Esophagus muscularis mucosa (tissue), 4 donors: ENCODE measurements at regions not wholly inside any gene's neighbourhood (a gene's known extent, or its start where the extent isn't known, plus 50 kb on each side); places are given as distances from the start of the nearest gene placed in this dataset.

Experiments
- DNase-seq: peaks from one replicate; pipeline ENCODE4 v3.0.0-alpha.2; 2017; ENCODE audit errors: extremely low spot score
- H3K27ac ChIP-seq, 4 donors: fragments of 200-600 bp; sonication (generic); replicated peaks in 1 of 4; 1 replicate in 3 of 4; 2 replicates in 1 of 4; pipeline ENCODE4 v1.5.1; 2016 to 2019; ENCODE audit warnings: mild to moderate bottlenecking in 1 of 4
- H3K27me3 ChIP-seq, 4 donors: fragments of 200-600 bp; sonication (generic); one replicate each; pipeline versions ENCODE4 v1.5.1 to v1.6.0; 2016 to 2019
- H3K36me3 ChIP-seq, 4 donors: fragments of 200-600 bp; sonication (generic); one replicate each; pipeline ENCODE4 v1.5.1; 2016 to 2019
- H3K4me1 ChIP-seq, 4 donors: fragments of 200-600 bp; sonication (generic); one replicate each; pipeline ENCODE4 v1.5.1; 2016 to 2019
- H3K4me3 ChIP-seq, 4 donors: fragments of 200-600 bp; sonication (generic); 1 replicate in 2 of 4; 2 replicates in 2 of 4; pipeline ENCODE4 v1.5.1; 2016 to 2019; ENCODE audit warnings: mild to moderate bottlenecking in 4 of 4, moderate library complexity in 1 of 4
- H3K9me3 ChIP-seq, 4 donors: fragments of 200-600 bp; sonication (generic); 1 replicate in 3 of 4; 2 replicates in 1 of 4; pipeline ENCODE4 v1.5.1; 2016 to 2019
- EP300 ChIP-seq: sonication (generic); formaldehyde crosslinking; IDR thresholded peaks from one replicate; pipeline ENCODE4 v1.6.1; 2017; ENCODE audit warnings: antibody characterized with exemption
- POLR2A ChIP-seq: fragments of 450-650 bp; IDR thresholded peaks from one replicate; pipeline ENCODE4 v1.6.1; 2017; ENCODE audit warnings: antibody characterized with exemption, moderate library complexity, mild to moderate bottlenecking, low read depth
- POLR2AphosphoS5 ChIP-seq, 2 donors: sonication (generic); formaldehyde crosslinking; IDR thresholded peaks; one replicate each; pipeline ENCODE4 v1.6.1; 2017; ENCODE audit warnings: antibody characterized with exemption in 2 of 2
- WGBS: methylation state at CpG from one replicate; pipeline ENCODE4 v1.1.5; 2018; 5-methylcytosine and 5-hydroxymethylcytosine counted together
- intact Hi-C: fragments of 100-400 bp; cut with DNase I; formaldehyde crosslinking; loops from one replicate; pipeline ENCODE4 v1.15.1; 2023
- TF ChIP-seq, protein P1 (sequence below), 3 experiments: fragments of 200-600 bp in 2 of 3; fragments of 450-650 bp in 1 of 3; sonication (generic) in 2 of 3; IDR thresholded peaks; one replicate each; pipeline ENCODE4 v1.5.1; 2017 to 2019; ENCODE audit warnings: antibody characterized with exemption in 3 of 3, mild to moderate bottlenecking in 2 of 3, moderate library complexity in 1 of 3

DNA sequence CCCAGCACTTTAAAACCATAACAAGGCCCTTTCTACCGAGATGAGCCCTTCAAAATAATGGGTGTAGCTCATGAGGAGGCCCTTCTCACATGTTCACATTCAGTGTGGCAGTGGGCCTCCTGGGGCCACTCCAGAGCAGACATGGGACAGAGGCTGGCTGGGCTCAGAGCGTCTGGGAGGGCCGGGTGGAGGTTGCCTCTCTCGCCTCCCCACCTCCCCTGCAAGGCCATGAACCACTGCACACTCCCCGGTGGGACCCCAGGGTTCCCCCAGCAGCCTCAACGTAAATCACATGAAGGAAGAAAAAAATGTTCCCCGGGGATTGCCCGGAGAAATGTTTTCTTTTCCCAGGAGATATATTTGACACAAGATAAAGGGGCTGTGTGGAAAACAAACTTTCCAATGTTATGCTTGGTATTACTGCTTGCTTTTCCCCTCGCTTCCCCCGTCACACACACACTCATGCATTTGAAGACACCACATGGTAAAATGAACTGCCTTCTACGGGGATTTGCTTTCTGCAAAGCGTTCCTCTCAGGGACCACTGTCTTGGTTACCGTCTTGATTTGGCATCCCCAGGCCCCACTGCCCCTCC is 190.7 kb upstream of the CCND2 start:
- no peak for DNase-seq
- Histone ChIP-seq H3K36me3 (no peaks in the 10 kb centered on the region), H3K27me3 (peaks cover 0 to 11% (median 0%) of the 10 kb centered on the region in 4 donors), H3K27ac (no peak overlapping the region), H3K9me3 (no peaks in the 10 kb centered on the region), H3K4me1 (no peaks in the 10 kb centered on the region), H3K4me3 (no peak overlapping the region)
- TF ChIP-seq EP300 (no peak), POLR2A (no peak)
- TF ChIP-seq, protein P1, sequence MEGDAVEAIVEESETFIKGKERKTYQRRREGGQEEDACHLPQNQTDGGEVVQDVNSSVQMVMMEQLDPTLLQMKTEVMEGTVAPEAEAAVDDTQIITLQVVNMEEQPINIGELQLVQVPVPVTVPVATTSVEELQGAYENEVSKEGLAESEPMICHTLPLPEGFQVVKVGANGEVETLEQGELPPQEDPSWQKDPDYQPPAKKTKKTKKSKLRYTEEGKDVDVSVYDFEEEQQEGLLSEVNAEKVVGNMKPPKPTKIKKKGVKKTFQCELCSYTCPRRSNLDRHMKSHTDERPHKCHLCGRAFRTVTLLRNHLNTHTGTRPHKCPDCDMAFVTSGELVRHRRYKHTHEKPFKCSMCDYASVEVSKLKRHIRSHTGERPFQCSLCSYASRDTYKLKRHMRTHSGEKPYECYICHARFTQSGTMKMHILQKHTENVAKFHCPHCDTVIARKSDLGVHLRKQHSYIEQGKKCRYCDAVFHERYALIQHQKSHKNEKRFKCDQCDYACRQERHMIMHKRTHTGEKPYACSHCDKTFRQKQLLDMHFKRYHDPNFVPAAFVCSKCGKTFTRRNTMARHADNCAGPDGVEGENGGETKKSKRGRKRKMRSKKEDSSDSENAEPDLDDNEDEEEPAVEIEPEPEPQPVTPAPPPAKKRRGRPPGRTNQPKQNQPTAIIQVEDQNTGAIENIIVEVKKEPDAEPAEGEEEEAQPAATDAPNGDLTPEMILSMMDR (IDR thresholded peaks at IDR 0.05): no peak
- WGBS: 74% methylated on average over 13 of the region's 13 CpGs
- intact Hi-C loops: no loop called here

DNA sequence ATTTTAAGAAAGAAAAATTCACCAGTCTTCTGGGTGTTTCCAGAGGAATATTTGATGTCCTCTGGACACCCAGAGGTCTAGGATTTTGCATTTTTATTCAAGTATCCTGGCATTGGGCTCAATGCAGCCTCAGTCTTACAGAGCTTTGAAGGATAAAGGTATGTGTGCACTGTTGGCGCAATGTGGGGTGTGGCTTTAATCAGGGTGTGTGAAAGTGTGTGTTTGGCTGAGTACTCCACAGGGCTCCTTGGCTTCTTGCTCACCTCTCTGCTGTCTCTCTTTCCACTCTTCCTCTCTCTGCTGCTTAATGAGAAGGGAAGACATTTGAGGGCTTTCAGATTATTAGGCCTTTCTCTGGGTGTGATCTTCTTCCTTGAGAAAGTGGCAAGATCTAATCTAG is 193.3 kb upstream of the CCND2 start:
- no peak overlapping the region for H3K4me3 ChIP-seq

DNA sequence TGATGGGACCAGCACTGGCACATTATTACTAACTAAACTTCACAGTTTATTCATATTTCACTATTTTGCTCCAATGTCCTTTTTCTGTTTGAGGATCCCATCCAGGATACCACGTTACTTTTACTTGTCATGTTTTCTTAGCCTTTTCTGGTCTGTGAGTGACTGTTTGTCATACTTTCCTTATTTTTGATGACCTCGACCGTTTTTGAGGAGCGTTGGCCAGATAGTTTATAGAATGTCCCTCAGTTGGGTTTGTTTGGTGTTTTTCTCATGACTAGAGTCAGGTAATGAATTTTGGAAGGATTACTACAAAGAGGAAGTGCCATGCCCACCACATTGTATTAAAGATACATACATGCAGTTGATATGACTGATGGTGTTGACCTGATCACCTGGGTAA is 199.4 kb upstream of the CCND2 start:
- intact Hi-C loops: no loop called here
- H3K36me3 ChIP-seq: no peaks in the 10 kb centered on the region
- peaks cover 0 to 9% (median 3%) of the 10 kb centered on the region in 4 donors for H3K9me3 ChIP-seq
- no peaks in the 10 kb centered on the region for H3K27me3 ChIP-seq
- no peak overlapping the region for H3K4me3 ChIP-seq
- TF ChIP-seq POLR2A: no peak
- no peak for TF ChIP-seq EP300
- no peak for TF ChIP-seq POLR2AphosphoS5 (IDR thresholded peaks at IDR 0.05)
- TF ChIP-seq, protein P1 (IDR thresholded peaks at IDR 0.05): no peak
- H3K4me1 ChIP-seq: no peaks in the 10 kb centered on the region
- no peak overlapping the region for H3K27ac ChIP-seq
- WGBS: 87% methylated on average over 4 of the region's 4 CpGs
- no peak for DNase-seq

More for the DNA sequence above, 193.3 kb upstream of the CCND2 start:
- WGBS: 100% methylated on average over 1 of the region's 1 CpG
- Histone ChIP-seq H3K27ac (no peak overlapping the region), H3K4me1 (no peaks in the 10 kb centered on the region), H3K9me3 (peaks cover 0 to 9% (median 3%) of the 10 kb centered on the region in 4 donors), H3K36me3 (no peaks in the 10 kb centered on the region), H3K27me3 (peaks cover 0 to 11% (median 0%) of the 10 kb centered on the region in 4 donors)
- TF ChIP-seq POLR2A: no peak
- TF ChIP-seq, protein P1 (IDR thresholded peaks at IDR 0.05): no peak
- TF ChIP-seq POLR2AphosphoS5 (IDR thresholded peaks at IDR 0.05): no peak
- TF ChIP-seq EP300: no peak
- no peak for DNase-seq
- intact Hi-C loops: no loop called here

DNA sequence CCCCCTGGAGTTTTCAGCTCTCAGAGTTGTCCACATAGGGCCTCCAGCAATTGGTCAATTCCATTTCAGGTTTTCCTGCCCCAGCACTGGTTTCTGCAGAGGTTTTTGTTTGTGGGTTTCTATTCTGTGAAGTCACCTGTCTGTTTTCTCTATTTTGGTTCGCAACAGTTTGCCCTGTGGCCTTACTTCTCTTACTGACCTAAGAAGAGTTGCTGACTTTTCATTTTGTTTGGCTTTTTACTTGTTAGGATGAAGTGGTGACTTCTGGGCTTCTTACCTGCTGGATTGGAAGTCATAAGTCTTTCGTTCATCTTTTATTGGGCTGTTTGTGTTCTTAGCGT is 196.4 kb upstream of the PARP11 start:
- DNase-seq: no peak
- intact Hi-C loops: no loop called here
- Histone ChIP-seq H3K4me3 (no peak overlapping the region), H3K4me1 (no peaks in the 10 kb centered on the region), H3K9me3 (no peaks in the 10 kb centered on the region), H3K36me3 (no peaks in the 10 kb centered on the region), H3K27me3 (no peaks in the 10 kb centered on the region), H3K27ac (no peak overlapping the region)
- TF ChIP-seq POLR2A (no peak), POLR2AphosphoS5 (IDR thresholded peaks at IDR 0.05) (no peak), EP300 (no peak)
- TF ChIP-seq, protein P1 (IDR thresholded peaks at IDR 0.05): no peak
- 87% methylated on average over 3 of the region's 3 CpGs for WGBS
